Fibroblast of skin of right biceps (primary cell): ENCODE measurements at regions not wholly inside any gene's neighbourhood (a gene's known extent, or its start where the extent isn't known, plus 50 kb on each side); places are given as distances from the start of the nearest gene placed in this dataset.

Source experiments
- DNase-seq: peaks from one replicate; pipeline ENCODE4 v3.0.0-alpha.2; 2013

DNA sequence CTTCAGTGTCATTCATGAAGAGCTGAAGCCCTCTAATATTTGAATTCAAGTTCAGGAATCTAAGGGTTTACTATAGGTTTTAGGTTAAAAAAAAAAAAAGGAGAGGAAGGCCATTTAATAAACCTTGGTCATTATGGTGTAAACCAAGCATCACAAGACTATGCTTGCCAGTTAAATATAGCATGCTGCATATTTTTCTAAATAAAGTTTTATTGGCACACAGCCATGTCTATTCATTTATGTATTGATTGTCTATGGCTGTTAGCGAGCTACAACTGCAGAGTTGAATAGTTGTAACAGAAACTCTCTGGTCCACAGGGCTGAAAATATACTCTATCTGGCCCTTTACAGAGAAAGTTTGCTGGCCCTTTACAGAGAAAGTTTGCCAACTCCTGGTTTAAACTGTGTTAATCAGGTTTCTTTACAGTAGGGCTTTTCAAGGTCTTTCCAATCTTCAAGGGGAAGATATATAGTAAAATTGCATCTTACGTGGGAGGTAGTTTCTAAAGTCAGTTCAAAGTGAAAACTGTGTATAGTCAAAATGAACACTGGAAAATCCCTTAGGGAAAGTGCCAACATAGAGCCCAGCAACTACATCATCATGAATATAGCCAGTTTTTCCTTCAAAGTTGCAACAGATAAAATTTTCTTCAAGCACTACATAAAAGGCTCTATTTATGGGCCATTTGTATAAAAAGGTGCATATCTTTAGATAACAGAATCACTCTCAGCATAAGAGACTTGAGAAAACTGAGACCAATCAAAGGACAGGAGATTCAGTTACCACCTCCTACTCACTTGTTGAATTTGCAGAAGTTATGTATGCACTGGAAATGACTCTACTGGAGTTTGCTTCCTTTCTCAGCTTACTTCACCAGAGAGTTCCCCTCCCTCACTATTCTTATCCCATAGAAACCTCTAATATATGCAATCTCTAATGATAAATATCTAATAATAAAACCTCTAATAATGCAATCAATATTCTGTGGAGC is 49.7 kb upstream of the FRMD4B start:
- DNase-seq: no peak
